Omental fat pad (tissue), 3 donors: ENCODE measurements at regions not wholly inside any gene's neighbourhood (a gene's known extent, or its start where the extent isn't known, plus 50 kb on each side); places are given as distances from the start of the nearest gene placed in this dataset.

ENCODE experiments used
- ATAC-seq: fragments of 150-250 bp; one replicate; pipeline ENCODE4 v1.9.1; 2016; ENCODE audit warnings: mild to moderate bottlenecking, moderate library complexity; ENCODE audit not compliant: low FRiP score
- DNase-seq: peaks from one replicate; pipeline ENCODE4 v3.0.0-alpha.2; 2019; ENCODE audit warnings: low spot score
- CTCF ChIP-seq, 3 donors: fragments of 450-650 bp; IDR thresholded peaks; one replicate each; pipeline ENCODE4 v1.5.1; 2016 to 2017; ENCODE audit warnings: antibody characterized with exemption in 3 of 3, mild to moderate bottlenecking in 3 of 3, moderate library complexity in 2 of 3

DNA sequence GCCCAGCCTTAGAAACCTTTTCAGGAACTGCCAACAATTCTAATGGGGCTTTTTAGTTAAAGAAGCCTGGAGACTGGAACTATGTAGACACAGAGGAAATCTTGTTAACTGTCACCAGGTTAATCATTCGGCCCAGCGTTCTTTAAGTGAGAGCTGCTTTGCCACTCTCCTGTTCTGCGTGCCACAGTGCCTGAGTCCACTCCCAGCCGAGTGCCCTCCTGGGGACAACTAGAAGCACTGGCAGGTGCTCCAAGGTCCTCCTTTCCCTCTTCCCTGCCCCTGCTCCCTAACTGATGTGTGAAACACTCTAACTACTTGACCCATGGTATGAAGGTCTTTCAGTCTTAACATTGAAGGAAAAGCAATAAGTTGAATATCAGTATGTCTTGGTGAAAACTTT, 151.2 kb upstream of the TLL1 start:
- ATAC-seq (no peak), DNase-seq (no peak)
- no peak for TF ChIP-seq CTCF (IDR thresholded peaks at IDR 0.05)

- TF ChIP-seq CTCF (IDR thresholded peaks at IDR 0.05), result no peak
- DNase-seq (no peak), ATAC-seq (no peak)
Observed at GRCh38 chr4:165723051-165723795, 149.8 kb upstream of the TLL1 start.

- DNase-seq, result no peak
- no peak for TF ChIP-seq CTCF (IDR thresholded peaks at IDR 0.05)
Observed at GRCh38 chr4:165724786-165725185, 148.3 kb upstream of the TLL1 start.

GRCh38 chr4:165725352-165725751, 147.7 kb upstream of the TLL1 start:
- DNase-seq, result no peak
- TF ChIP-seq CTCF (IDR thresholded peaks at IDR 0.05), result no peak
- ATAC-seq, result no peak

More at GRCh38 chr4:165724786-165725185, 148.3 kb upstream of the TLL1 start:
- no peak for ATAC-seq

DNA sequence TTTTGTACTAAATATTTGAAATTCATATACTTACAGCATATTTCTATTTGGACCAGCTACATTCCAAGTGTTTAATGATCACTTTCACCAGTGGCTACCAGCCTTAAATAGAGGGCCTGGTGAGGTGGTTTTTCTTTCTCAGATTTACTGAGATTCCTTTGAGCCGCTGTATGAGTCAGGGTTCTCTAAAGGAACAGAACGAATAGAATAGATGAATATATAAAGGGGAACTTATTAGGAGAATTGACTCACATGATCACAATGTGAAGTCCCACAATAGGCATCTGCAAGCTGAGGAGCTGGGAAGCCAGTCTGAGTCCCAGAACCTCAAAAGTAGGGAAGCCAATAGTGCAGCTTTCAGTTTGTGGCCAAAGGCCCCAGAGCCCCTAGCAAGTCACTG, 146.2 kb upstream of the TLL1 start:
- DNase-seq (no peak), ATAC-seq (no peak)
- no peak for TF ChIP-seq CTCF (IDR thresholded peaks at IDR 0.05)

DNA sequence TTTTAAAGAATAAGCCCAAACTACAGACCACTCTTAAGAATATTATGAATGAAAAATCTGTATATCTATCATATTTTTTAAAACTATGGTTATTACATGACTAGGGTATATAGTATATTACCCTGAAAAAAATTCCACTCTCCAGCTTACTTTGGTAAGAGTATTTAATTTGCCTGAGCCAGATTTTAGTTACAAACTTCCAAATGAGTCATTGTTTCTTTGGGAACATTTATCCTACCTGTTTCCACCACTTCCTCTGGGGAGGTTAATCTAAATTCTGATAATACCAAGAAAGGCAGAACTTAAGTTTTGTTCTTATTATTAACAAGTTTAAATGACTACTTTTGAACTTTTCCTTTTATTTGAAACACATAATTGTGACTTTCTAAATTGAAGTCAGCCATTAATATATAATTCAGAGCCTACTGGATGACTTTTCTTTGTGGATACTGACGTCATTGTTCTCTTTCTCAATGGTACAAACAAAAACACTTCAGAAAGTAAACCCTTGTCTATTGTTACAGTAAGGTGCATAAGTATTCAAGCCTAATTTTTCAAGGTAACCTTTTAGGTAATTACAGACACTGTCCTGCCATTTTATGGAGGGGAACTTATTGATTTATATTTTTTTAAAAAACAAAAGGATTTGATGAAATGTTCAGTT, 135.6 kb upstream of the TLL1 start:
- no peak for ATAC-seq
- TF ChIP-seq CTCF (IDR thresholded peaks at IDR 0.05), result no peak

GRCh38 chr4:165738571-165738970, 134.5 kb upstream of the TLL1 start:
- no peak for TF ChIP-seq CTCF (IDR thresholded peaks at IDR 0.05)
- ATAC-seq (no peak), DNase-seq (no peak)

More for the DNA sequence above, 135.6 kb upstream of the TLL1 start:
- no peak for DNase-seq
